ENCODE measurements at regions not wholly inside any gene's neighbourhood (a gene's known extent, or its start where the extent isn't known, plus 50 kb on each side); places are given as distances from the start of the nearest gene placed in this dataset.

- Histone ChIP-seq H3K4me3 (no peak overlapping the region), H3K27ac (ENCODE audit: low read depth in 1 of 2, low read length in 1 of 2) (no peak overlapping the region), H3K9ac (ENCODE audit: insufficient read depth in 1 of 2, low read length in 2 of 2) (no peak overlapping the region), H3K27me3 (ENCODE audit: control insufficient read depth in 3 of 3, insufficient read depth in 3 of 3, low read length in 2 of 3) (no peaks in the 10 kb centered on the region), H3K9me3 (ENCODE audit: control insufficient read depth in 4 of 4, insufficient read depth in 3 of 4, low read length in 3 of 4) (peaks cover 0 to 3% (median 0%) of the 10 kb centered on the region in 4 donors), H3K36me3 (ENCODE audit: control insufficient read depth in 4 of 4, insufficient read depth in 4 of 4, low read length in 4 of 4) (no peaks in the 10 kb centered on the region), H3K4me1 (ENCODE audit: control insufficient read depth in 5 of 5, insufficient read depth in 5 of 5, low read length in 5 of 5) (peaks cover 0 to 18% (median 0%) of the 10 kb centered on the region in 5 donors)
- ATAC-seq (ENCODE audit: insufficient read depth, low FRiP score) (no peak), DNase-seq (no peak)
- 77 to 87% methylated on average over 14 of the region's 14 CpGs for WGBS, 2 donors
- TF ChIP-seq CTCF (IDR thresholded peaks at IDR 0.05; ENCODE audit: control extremely low read depth, extremely low read depth): no peak
Observed at GRCh38 chr20:57950764-57951485, 241.1 kb upstream of the PMEPA1 start.

GRCh38 chr20:57948180-57948955 lies 238.6 kb upstream of the PMEPA1 start:
- Histone ChIP-seq H3K36me3 (ENCODE audit: control insufficient read depth in 4 of 4, insufficient read depth in 4 of 4, low read length in 4 of 4) (no peaks in the 10 kb centered on the region), H3K27ac (ENCODE audit: low read depth in 1 of 2, low read length in 1 of 2) (no peak overlapping the region), H3K4me3 (no peak overlapping the region), H3K9me3 (ENCODE audit: control insufficient read depth in 4 of 4, insufficient read depth in 3 of 4, low read length in 3 of 4) (peaks cover 0 to 3% (median 0%) of the 10 kb centered on the region in 4 donors), H3K27me3 (ENCODE audit: control insufficient read depth in 3 of 3, insufficient read depth in 3 of 3, low read length in 2 of 3) (no peaks in the 10 kb centered on the region), H3K4me1 (ENCODE audit: control insufficient read depth in 5 of 5, insufficient read depth in 5 of 5, low read length in 5 of 5) (peaks cover 0 to 18% (median 0%) of the 10 kb centered on the region in 5 donors), H3K9ac (ENCODE audit: insufficient read depth in 1 of 2, low read length in 2 of 2) (no peak overlapping the region)
- no peak for TF ChIP-seq CTCF (IDR thresholded peaks at IDR 0.05; ENCODE audit: control extremely low read depth, extremely low read depth)
- 91 to 94% methylated on average over 9 of the region's 9 CpGs for WGBS, 2 donors
- DNase-seq (no peak), ATAC-seq (ENCODE audit: insufficient read depth, low FRiP score) (no peak)

GRCh38 chr20:57947421-57948179 lies 237.8 kb upstream of the PMEPA1 start:
- WGBS, 2 donors: 83 to 90% methylated on average over 16 of the region's 16 CpGs
- Histone ChIP-seq H3K4me1 (ENCODE audit: control insufficient read depth in 5 of 5, insufficient read depth in 5 of 5, low read length in 5 of 5) (peaks cover 0 to 18% (median 0%) of the 10 kb centered on the region in 5 donors), H3K9me3 (ENCODE audit: control insufficient read depth in 4 of 4, insufficient read depth in 3 of 4, low read length in 3 of 4) (peaks cover 0 to 3% (median 0%) of the 10 kb centered on the region in 4 donors), H3K27me3 (ENCODE audit: control insufficient read depth in 3 of 3, insufficient read depth in 3 of 3, low read length in 2 of 3) (no peaks in the 10 kb centered on the region), H3K27ac (ENCODE audit: low read depth in 1 of 2, low read length in 1 of 2) (no peak overlapping the region), H3K36me3 (ENCODE audit: control insufficient read depth in 4 of 4, insufficient read depth in 4 of 4, low read length in 4 of 4) (no peaks in the 10 kb centered on the region), H3K9ac (ENCODE audit: insufficient read depth in 1 of 2, low read length in 2 of 2) (no peak overlapping the region), H3K4me3 (no peak overlapping the region)
- ATAC-seq (ENCODE audit: insufficient read depth, low FRiP score): no peak
- peak; percentile 69 to 80 (median 80) for DNase-seq
- no peak for TF ChIP-seq CTCF (IDR thresholded peaks at IDR 0.05; ENCODE audit: control extremely low read depth, extremely low read depth)

All from lung (tissue), 11 donors.